HEK293 (cell line): ENCODE measurements at regions not wholly inside any gene's neighbourhood (a gene's known extent, or its start where the extent isn't known, plus 50 kb on each side); places are given as distances from the start of the nearest gene placed in this dataset.

ENCODE experiments used
- CTCF ChIA-PET: fragments of 350-600 bp; formaldehyde crosslinking; extraction: SDS; loops from one replicate; lab custom pipeline; 2021; ENCODE audit warnings: antibody characterized with exemption; lab: Yijun Ruan, JAX
- POLR2A ChIA-PET: fragments of 300-600 bp; formaldehyde crosslinking; extraction: SDS; loops from one replicate; lab custom pipeline; 2020; ENCODE audit warnings: antibody characterized with exemption, inconsistent platforms; lab: Yijun Ruan, JAX
- H3K27ac ChIP-seq: fragments of 200-500 bp; sonication (Bioruptor generic); 2 replicates; pipeline ENCODE4 v1.5.1; 2014; ENCODE audit warnings: low read depth, low read length, control low read depth, inconsistent platforms; ENCODE audit errors: extremely low read depth
- H3K36me3 ChIP-seq, 2 experiments: fragments of 200-500 bp in 1 of 2; sonication (Bioruptor generic) in 1 of 2; 1 replicate in 1 of 2; 2 replicates in 1 of 2; pipeline ENCODE4 v1.5.1; 2014 to 2017; ENCODE audit warnings: inconsistent platforms in 2 of 2, low read length in 2 of 2; ENCODE audit not compliant: control insufficient read depth in 2 of 2, insufficient read depth in 1 of 2
- H3K4me1 ChIP-seq: fragments of 200-500 bp; sonication (Bioruptor generic); 2 replicates; pipeline ENCODE4 v1.5.1; 2014; ENCODE audit warnings: mild to moderate bottlenecking, low read length, inconsistent platforms; ENCODE audit not compliant: control insufficient read depth, insufficient read depth
- H3K4me3 ChIP-seq: 2 replicates; pipeline ENCODE4 v1.5.1; 2011; ENCODE audit warnings: low read depth, mild to moderate bottlenecking, control low read depth, low read length, moderate library complexity
- H3K9me3 ChIP-seq: fragments of 200-500 bp; sonication (Bioruptor generic); 2 replicates; pipeline ENCODE4 v1.5.1; 2014; ENCODE audit warnings: low read depth, low read length, inconsistent platforms; ENCODE audit not compliant: control insufficient read depth, insufficient read depth
- BCL11A ChIP-seq: fragments of 450-650 bp; formaldehyde crosslinking; IDR thresholded peaks from 2 replicates; pipeline ENCODE4 v1.5.1; 2016; ENCODE audit warnings: low read depth, missing biosample characterization, missing genetic modification characterization
- GLIS2 ChIP-seq: fragments of 450-650 bp; formaldehyde crosslinking; IDR thresholded peaks from 2 replicates; pipeline ENCODE4 v1.5.1; 2016; ENCODE audit warnings: missing biosample characterization, missing genetic modification characterization
- IKZF3 ChIP-seq: fragments of 450-650 bp; IDR thresholded peaks from 2 replicates; pipeline ENCODE4 v1.5.0; 2018; ENCODE audit warnings: missing biosample characterization, mild to moderate bottlenecking, missing genetic modification characterization, moderate library complexity
- MYNN ChIP-seq: fragments of 450-650 bp; formaldehyde crosslinking; IDR thresholded peaks from 2 replicates; pipeline ENCODE4 v1.5.1; 2016; ENCODE audit warnings: missing biosample characterization, missing genetic modification characterization, borderline replicate concordance
- PRDM6 ChIP-seq: fragments of 450-650 bp; formaldehyde crosslinking; IDR thresholded peaks from 2 replicates; pipeline ENCODE4 v1.5.1; 2017; ENCODE audit warnings: missing biosample characterization, missing genetic modification characterization
- ZBTB17 ChIP-seq: fragments of 450-650 bp; formaldehyde crosslinking; IDR thresholded peaks from 2 replicates; pipeline ENCODE4 v1.5.1; 2016; ENCODE audit warnings: missing biosample characterization, missing genetic modification characterization
- ZBTB44 ChIP-seq: fragments of 450-650 bp; IDR thresholded peaks from 2 replicates; pipeline ENCODE4 v1.5.1; 2018; ENCODE audit warnings: missing biosample characterization, mild to moderate bottlenecking, missing genetic modification characterization
- ZFP37 ChIP-seq: fragments of 450-650 bp; formaldehyde crosslinking; IDR thresholded peaks from 2 replicates; pipeline ENCODE4 v1.5.1; 2016; ENCODE audit warnings: missing biosample characterization, missing genetic modification characterization
- ZNF112 ChIP-seq: fragments of 450-650 bp; formaldehyde crosslinking; IDR thresholded peaks from 2 replicates; pipeline ENCODE4 v1.5.0; 2017; ENCODE audit warnings: missing biosample characterization, missing genetic modification characterization
- ZNF138 ChIP-seq: fragments of 450-650 bp; formaldehyde crosslinking; IDR thresholded peaks from 2 replicates; pipeline ENCODE4 v1.5.1; 2016; ENCODE audit warnings: missing biosample characterization, missing genetic modification characterization, borderline replicate concordance
- ZNF148 ChIP-seq: fragments of 450-650 bp; formaldehyde crosslinking; IDR thresholded peaks from 2 replicates; pipeline ENCODE4 v1.5.0; 2017; ENCODE audit warnings: missing biosample characterization, missing genetic modification characterization, borderline replicate concordance
- ZNF16 ChIP-seq: fragments of 450-650 bp; formaldehyde crosslinking; IDR thresholded peaks from 2 replicates; pipeline ENCODE4 v1.5.1; 2016; ENCODE audit warnings: low read depth, missing biosample characterization, missing genetic modification characterization
- ZNF175 ChIP-seq: fragments of 450-650 bp; formaldehyde crosslinking; IDR thresholded peaks from 2 replicates; pipeline ENCODE4 v1.5.1; 2016; ENCODE audit warnings: missing biosample characterization, missing genetic modification characterization
- ZNF350 ChIP-seq: fragments of 450-650 bp; formaldehyde crosslinking; IDR thresholded peaks from 2 replicates; pipeline ENCODE4 v1.5.0; 2017; ENCODE audit warnings: missing biosample characterization, mild to moderate bottlenecking, missing genetic modification characterization
- ZNF514 ChIP-seq: fragments of 450-650 bp; formaldehyde crosslinking; IDR thresholded peaks from 2 replicates; pipeline ENCODE4 v1.5.1; 2016; ENCODE audit warnings: missing biosample characterization, missing genetic modification characterization
- ZNF555 ChIP-seq: fragments of 450-650 bp; formaldehyde crosslinking; conservative IDR thresholded peaks from 2 replicates; pipeline ENCODE4 v1.5.1; 2017; ENCODE audit warnings: missing biosample characterization, mild to moderate bottlenecking, missing genetic modification characterization, inconsistent platforms
- ZNF561 ChIP-seq: fragments of 450-650 bp; IDR thresholded peaks from 2 replicates; pipeline ENCODE4 v1.5.1; 2018; ENCODE audit warnings: missing biosample characterization, missing genetic modification characterization, borderline replicate concordance
- ZNF654 ChIP-seq: fragments of 450-650 bp; formaldehyde crosslinking; IDR thresholded peaks from 2 replicates; pipeline ENCODE4 v1.5.1; 2016; ENCODE audit warnings: low read depth, missing biosample characterization, missing genetic modification characterization
- ZNF701 ChIP-seq: fragments of 450-650 bp; formaldehyde crosslinking; IDR thresholded peaks from 2 replicates; pipeline ENCODE4 v1.5.1; 2016; ENCODE audit warnings: missing biosample characterization, missing genetic modification characterization
- ZNF707 ChIP-seq: fragments of 450-650 bp; formaldehyde crosslinking; IDR thresholded peaks from 2 replicates; pipeline ENCODE4 v1.5.1; 2016; ENCODE audit warnings: missing biosample characterization, missing genetic modification characterization
- ZNF792 ChIP-seq: fragments of 450-650 bp; formaldehyde crosslinking; IDR thresholded peaks from 2 replicates; pipeline ENCODE4 v1.5.1; 2016; ENCODE audit warnings: missing biosample characterization, missing genetic modification characterization
- ZSCAN18 ChIP-seq: fragments of 450-650 bp; formaldehyde crosslinking; IDR thresholded peaks from 2 replicates; pipeline ENCODE4 v1.5.1; 2016; ENCODE audit warnings: missing biosample characterization, missing genetic modification characterization

- no peak for TF ChIP-seq ZBTB44 (tag by site-specific recombination)
- TF ChIP-seq ZNF707 (tag by site-specific recombination): no peak
- TF ChIP-seq ZNF148 (tag by site-specific recombination): no peak
- TF ChIP-seq ZNF175 (tag by site-specific recombination): no peak
- TF ChIP-seq PRDM6 (tag by site-specific recombination): no peak
- TF ChIP-seq BCL11A (tag by site-specific recombination): no peak
Observed at GRCh38 chr3:167941234-167941995, 154.3 kb downstream of the GOLIM4 start (continued).

GRCh38 chr3:167940241-167940640 is 155.5 kb downstream of the GOLIM4 start:
- Histone ChIP-seq H3K9me3 (no peaks in the 10 kb centered on the region), H3K4me3 (no peak overlapping the region), H3K36me3 (no peaks in the 10 kb centered on the region), H3K27ac (no peak overlapping the region), H3K4me1 (no peaks in the 10 kb centered on the region)
- POLR2A ChIA-PET: no interaction called here
- CTCF ChIA-PET: interaction anchor here (0.6 to 1.8 kb wide), 3 partner anchors 11 to 942 kb away, joined by 3 to 7 read pairs (median 5); no protein-coding TSS in a partner anchor
- TF ChIP-seq ZNF654 (tag by site-specific recombination): no peak
- no peak for TF ChIP-seq ZFP37 (tag by site-specific recombination)

GRCh38 chr3:167938516-167938915 is 157.2 kb downstream of the GOLIM4 start:
- H3K27ac ChIP-seq: no peak overlapping the region
- no peak overlapping the region for H3K4me3 ChIP-seq
- H3K9me3 ChIP-seq: no peaks in the 10 kb centered on the region
- ChIA-PET POLR2A (no interaction called here), CTCF (interaction anchor here (1.0 kb wide), 1 partner anchor 102 kb away, joined by 3 read pairs; no protein-coding TSS in a partner anchor)
- no peaks in the 10 kb centered on the region for H3K4me1 ChIP-seq
- TF ChIP-seq ZNF350 (tag by site-specific recombination) (no peak), GLIS2 (tag by site-specific recombination) (no peak), ZNF514 (tag by site-specific recombination) (no peak), IKZF3 (tag by site-specific recombination) (no peak), ZNF16 (tag by site-specific recombination) (no peak), ZNF792 (no peak), ZNF701 (tag by site-specific recombination) (no peak), ZSCAN18 (tag by site-specific recombination) (no peak), ZNF112 (tag by site-specific recombination) (no peak), ZNF561 (tag by site-specific recombination) (no peak), ZNF555 (tag by site-specific recombination) (no peak), ZNF138 (tag by site-specific recombination) (no peak), ZBTB17 (no peak), MYNN (no peak)
- H3K36me3 ChIP-seq: no peaks in the 10 kb centered on the region
